ENCODE measurements at regions not wholly inside any gene's neighbourhood (a gene's known extent, or its start where the extent isn't known, plus 50 kb on each side); places are given as distances from the start of the nearest gene placed in this dataset.
A peak's percentile ranks its signal among the peaks of the same experiment; 100 is the strongest.

DNA sequence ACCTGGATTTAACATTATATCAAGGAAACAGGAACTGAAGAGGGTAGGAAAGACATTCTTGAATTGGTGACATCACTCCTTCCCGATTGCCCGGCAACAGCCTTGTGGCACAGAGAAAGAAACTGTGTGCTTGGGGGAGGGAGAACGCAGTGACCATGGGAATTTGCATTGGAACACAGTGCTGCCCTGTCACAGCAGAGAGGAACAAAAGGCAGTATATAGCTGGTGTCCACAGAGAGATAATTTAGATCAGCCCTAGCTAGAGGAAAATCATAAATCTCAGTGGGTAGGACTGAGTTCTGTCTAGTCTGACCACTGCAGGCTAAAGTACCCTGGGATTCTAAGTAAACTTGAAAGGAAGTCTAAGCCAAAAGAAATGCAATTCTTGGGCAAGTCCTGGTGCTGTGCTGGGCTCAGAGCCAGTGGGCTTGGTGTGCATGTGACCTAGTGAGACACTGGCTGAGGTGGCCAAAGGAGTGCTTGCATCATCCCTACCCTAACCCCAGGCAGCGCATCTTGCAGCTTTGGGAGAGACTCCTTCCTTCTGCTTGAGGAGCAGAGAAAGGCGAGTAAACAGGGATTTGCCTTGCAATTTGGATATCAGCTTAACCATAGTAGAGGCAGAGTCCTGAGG lies 697.6 kb downstream of the HACE1 start:
- no peak for ATAC-seq
- no peaks in the 10 kb centered on the region for H3K4me1 Mint-ChIP-seq
- H3K9me3 Mint-ChIP-seq: peaks cover 9 to 27% of the 10 kb centered on the region in 2 donors
- no peaks in the 10 kb centered on the region for H3K27me3 Mint-ChIP-seq
- no peak overlapping the region for H3K4me3 Mint-ChIP-seq
- peak overlapping the region in 1 of 2 donors; percentile 27 for H3K27ac Mint-ChIP-seq
- no peak for DNase-seq

DNA sequence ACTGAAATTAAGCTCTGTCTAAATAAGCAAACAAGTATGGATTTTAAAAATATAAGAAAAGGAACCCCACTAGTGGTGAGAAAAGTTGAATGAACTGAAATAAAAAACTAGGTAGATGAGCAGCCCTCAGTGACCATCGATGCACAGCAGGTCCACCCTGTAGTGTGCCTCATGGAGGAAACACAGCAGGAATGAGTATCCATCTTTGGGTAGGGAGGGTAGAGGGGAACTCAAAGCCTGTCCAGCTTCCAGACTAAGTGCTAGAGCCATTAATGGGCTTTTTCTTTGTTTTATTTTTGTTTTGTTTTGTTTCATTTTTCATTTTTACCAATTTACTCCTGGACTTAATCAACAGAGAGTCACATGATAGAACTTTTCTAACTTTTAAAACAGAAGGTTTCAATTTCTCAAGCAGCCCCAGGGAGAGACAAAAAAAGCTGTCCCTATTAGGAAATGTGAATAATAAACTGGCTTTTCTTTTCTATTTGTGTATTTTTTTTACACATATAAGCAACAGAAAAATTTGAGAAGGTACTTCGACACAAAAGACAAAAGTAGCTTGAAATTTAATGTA lies 700.6 kb downstream of the HACE1 start:
- DNase-seq (no peak), ATAC-seq (no peak)
- H3K27ac Mint-ChIP-seq: peak overlapping the region in 1 of 2 donors; percentile 61
- H3K4me1 Mint-ChIP-seq: no peaks in the 10 kb centered on the region
- H3K9me3 Mint-ChIP-seq: peaks cover 8 to 22% of the 10 kb centered on the region in 2 donors
- no peaks in the 10 kb centered on the region for H3K27me3 Mint-ChIP-seq
- H3K4me3 Mint-ChIP-seq: no peak overlapping the region

DNA sequence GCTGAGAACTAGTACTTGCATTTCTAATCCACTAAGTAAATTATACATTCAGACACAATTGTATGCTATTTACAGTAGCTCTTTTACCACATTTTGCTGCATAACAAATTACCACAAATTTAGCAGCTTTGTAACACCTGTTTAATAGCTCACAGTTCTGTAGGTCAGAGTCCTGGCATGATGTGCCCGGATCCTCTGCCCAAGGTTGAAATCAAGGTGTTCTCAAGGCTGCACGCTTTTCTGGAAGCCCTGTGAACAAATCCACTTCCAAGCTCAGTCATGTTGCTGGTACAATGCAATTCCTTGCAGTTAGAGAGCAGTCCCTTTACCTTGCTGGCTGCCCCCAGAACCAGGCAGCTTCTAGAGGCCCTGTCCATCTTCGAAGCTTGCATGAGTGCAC lies 716.0 kb downstream of the HACE1 start:
- Mint-ChIP-seq H3K4me3 (no peak overlapping the region), H3K4me1 (no peaks in the 10 kb centered on the region), H3K9me3 (peaks cover 6 to 18% of the 10 kb centered on the region in 2 donors), H3K27me3 (no peaks in the 10 kb centered on the region), H3K27ac (no peak overlapping the region)
- DNase-seq: no peak
- ATAC-seq: no peak

DNA sequence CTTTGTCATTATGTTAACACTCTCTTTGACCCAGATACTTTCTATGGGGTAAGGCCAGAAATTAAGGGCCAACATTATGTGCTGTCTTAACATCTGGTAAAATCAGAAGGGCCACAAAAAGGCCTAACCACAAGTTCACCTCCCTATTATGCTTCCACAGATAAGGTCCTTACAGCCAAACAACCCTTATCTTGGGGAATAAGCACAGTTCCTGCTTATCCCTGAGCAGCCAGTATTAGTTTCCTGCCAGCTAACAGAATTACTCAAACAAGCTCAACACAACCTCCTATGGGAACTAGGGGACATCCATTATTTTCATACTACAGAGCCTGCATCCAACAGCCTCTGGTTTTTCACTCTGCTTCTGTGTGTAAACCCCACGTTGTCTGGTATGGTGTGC lies 724.8 kb downstream of the HACE1 start:
- Mint-ChIP-seq H3K27me3 (no peaks in the 10 kb centered on the region), H3K27ac (no peak overlapping the region), H3K4me3 (no peak overlapping the region), H3K9me3 (peaks cover 6 to 16% of the 10 kb centered on the region in 2 donors), H3K4me1 (no peaks in the 10 kb centered on the region)
- DNase-seq (no peak), ATAC-seq (no peak)

DNA sequence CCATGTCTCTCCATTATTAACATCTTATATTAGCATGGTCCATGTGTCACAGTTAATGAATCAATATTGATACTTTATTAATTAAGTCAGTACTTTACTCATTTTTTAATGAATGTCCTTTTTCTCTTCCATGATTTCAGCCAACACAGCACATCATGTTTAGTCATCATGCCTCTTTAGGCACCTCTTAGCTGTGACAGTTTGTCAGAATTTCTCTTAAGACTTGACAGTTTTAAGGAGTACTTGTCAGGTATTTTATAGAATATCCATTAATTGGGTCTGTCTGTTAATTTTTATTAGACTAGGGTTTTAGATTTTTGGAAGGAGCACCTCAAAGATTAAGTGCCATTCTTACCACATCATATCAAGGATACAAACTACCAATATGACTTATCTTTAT lies 729.4 kb downstream of the HACE1 start:
- Mint-ChIP-seq H3K27ac (no peak overlapping the region), H3K4me1 (no peaks in the 10 kb centered on the region), H3K27me3 (no peaks in the 10 kb centered on the region), H3K9me3 (peaks cover 7 to 15% of the 10 kb centered on the region in 2 donors), H3K4me3 (no peak overlapping the region)
- no peak for ATAC-seq
- DNase-seq: no peak

DNA sequence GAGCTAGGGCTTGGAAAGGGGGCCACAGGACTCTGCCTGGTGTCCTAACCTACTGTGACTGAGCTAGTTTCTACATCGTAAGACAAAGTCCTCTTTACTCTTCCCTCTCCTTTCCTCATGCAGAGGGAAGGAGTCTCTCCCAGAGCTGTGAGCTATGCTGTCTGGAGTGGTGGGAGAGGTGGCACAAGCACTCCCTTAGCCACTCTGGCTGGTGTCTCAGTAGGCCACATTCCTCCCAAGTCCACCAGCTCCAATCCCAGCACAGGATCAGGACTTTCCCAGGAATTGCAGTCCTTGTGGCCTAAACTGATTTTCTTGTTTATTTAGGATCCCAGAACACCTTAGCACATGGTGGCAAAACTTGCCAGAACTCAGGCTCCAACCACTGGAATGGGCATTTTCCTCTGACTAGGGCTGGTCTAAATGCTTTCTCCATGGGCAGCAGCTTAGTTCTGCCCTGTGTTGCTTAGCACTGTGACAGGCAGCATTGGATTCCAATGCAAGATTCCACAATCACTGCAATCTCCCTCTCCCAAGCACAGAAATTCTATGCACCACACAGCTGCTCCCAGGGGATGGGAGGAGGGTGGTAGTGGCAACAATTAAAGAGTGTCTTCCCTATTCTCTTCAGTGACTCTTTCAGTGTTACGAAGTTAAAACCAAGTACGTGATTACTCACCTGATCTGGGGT lies 733.3 kb downstream of the HACE1 start:
- no peak for DNase-seq
- no peaks in the 10 kb centered on the region for H3K27me3 Mint-ChIP-seq
- H3K4me3 Mint-ChIP-seq: no peak overlapping the region
- H3K9me3 Mint-ChIP-seq: peaks cover 7 to 38% of the 10 kb centered on the region in 2 donors
- ATAC-seq: no peak
- no peaks in the 10 kb centered on the region for H3K4me1 Mint-ChIP-seq
- peak overlapping the region in 1 of 2 donors; percentile 71 for H3K27ac Mint-ChIP-seq

DNA sequence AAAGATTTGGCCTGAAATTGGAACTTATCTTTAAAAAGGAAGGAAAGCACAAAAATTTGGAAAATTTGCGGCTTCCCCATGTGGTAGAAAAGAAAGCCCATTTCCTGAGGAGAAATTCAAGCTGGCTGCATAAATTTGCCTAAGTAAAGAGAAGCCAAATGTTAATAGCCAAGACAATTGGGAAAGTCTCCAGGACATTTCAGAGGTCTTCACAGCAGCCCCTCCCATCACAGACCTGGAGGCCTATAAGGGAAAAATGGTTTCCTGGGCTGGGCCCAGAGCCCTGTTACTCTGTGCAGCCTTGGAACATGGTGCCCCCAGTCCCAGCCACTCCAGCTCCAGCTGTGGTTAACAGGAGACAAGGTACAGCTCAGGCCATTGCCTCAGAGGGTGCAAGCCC lies 736.5 kb downstream of the HACE1 start:
- H3K9me3 Mint-ChIP-seq: peaks cover 7 to 34% of the 10 kb centered on the region in 2 donors
- H3K4me3 Mint-ChIP-seq: no peak overlapping the region
- no peak overlapping the region for H3K27ac Mint-ChIP-seq
- no peak for DNase-seq
- no peaks in the 10 kb centered on the region for H3K27me3 Mint-ChIP-seq
- ATAC-seq: no peak
- no peaks in the 10 kb centered on the region for H3K4me1 Mint-ChIP-seq

DNA sequence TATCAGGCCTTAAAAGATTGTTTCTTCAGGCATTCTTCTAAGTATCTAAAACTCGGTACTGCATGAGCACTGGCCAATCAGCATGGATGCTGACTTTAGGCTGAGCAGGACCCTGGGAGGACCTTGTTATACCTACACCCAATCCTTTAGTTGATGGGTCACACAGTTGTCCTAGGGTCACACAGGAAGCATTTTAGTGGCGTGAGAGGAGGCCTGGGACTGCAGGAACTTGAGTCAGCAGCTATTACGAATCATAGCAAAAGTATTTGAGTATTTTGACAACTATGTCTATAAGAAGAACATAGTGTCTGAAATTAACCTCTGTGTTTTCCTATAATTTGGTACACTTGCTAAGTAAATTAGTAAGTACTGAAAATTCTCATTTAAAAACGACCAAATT lies 741.4 kb downstream of the HACE1 start:
- no peaks in the 10 kb centered on the region for H3K4me1 Mint-ChIP-seq
- DNase-seq (no peak), ATAC-seq (no peak)
- no peaks in the 10 kb centered on the region for H3K27me3 Mint-ChIP-seq
- peak overlapping the region in 1 of 2 donors; percentile 53 for H3K27ac Mint-ChIP-seq
- H3K4me3 Mint-ChIP-seq: no peak overlapping the region
- H3K9me3 Mint-ChIP-seq: peaks cover 0 to 10% of the 10 kb centered on the region in 2 donors

DNA sequence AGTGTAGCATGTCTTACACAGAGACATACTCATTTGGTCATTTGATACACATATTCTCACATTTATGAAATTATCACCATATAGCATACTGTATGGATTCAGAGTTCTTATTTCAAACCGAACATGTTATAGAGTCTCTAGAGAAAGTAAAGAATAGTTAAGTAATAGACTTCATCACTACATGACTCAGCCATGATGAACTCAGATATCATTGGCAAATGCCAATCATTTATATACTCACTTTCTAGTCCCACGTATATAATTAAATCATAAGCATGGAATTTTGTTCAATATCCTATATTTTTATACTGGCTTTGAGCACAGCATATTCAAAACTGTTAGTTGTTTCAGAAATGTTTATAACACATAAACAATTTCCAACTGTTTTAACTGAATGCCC lies 749.9 kb downstream of the HACE1 start:
- no peak overlapping the region for H3K27ac Mint-ChIP-seq
- no peaks in the 10 kb centered on the region for H3K27me3 Mint-ChIP-seq
- ATAC-seq: no peak
- H3K4me1 Mint-ChIP-seq: no peaks in the 10 kb centered on the region
- no peak for DNase-seq
- no peak overlapping the region for H3K4me3 Mint-ChIP-seq
- peaks cover 0 to 5% of the 10 kb centered on the region in 2 donors for H3K9me3 Mint-ChIP-seq

DNA sequence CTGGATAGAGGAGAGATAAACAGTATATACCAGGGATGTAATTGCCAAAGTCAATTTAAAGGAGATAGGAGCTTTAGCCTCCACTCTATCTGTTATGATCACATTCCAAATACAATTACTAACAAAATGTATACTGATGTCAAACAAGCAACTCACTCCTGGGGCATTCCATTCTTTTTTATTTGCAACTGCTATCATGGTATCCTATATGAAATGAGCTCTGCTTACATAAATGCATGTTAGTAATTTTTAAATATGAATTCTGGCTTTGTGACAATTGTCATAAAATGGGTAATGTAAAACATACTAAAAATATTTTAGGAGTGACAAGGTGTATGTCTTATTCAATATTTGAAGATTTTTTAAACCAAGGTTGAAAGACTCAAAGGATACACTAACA lies 751.1 kb downstream of the HACE1 start:
- DNase-seq (no peak), ATAC-seq (no peak)
- Mint-ChIP-seq H3K4me1 (no peaks in the 10 kb centered on the region), H3K27ac (no peak overlapping the region), H3K4me3 (no peak overlapping the region), H3K9me3 (peaks cover 0 to 5% of the 10 kb centered on the region in 2 donors), H3K27me3 (no peaks in the 10 kb centered on the region)

DNA sequence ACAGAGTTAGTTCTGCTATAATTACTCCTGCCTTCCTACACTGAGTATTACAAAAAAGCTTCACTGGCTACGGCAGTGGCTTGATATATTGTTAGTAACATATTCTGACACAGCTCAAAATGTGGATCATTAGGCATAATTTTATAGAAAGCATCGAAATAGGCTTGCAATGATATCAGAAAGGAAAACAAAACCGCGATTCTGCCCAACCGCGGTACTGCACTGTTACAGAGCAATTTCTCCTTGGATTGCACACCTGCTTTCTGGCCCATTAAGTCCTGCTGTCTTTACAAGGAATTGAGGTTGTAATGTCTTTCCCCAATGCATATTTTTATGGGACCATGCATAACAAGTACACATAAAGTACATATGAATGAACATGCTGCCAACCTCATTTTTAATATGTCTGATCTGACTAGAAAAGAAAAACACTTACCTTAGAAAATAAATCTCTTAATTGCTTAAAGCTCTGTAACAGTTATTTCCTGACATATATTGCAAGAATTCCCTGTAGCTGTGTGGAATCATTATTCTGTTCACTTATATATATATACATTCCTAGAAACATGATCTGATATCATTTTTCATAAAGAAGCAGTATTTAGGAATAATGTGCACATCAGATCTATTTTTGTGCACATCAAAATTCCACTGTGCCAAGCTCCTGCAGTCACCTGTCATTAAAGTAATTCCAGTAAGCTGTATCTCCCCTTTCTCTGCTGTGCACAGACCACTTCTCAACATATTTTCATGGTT lies 763.9 kb downstream of the HACE1 start:
- no peaks in the 10 kb centered on the region for H3K27me3 Mint-ChIP-seq
- DNase-seq: no peak
- ATAC-seq: no peak
- no peaks in the 10 kb centered on the region for H3K9me3 Mint-ChIP-seq
- H3K27ac Mint-ChIP-seq: no peak overlapping the region
- H3K4me3 Mint-ChIP-seq: no peak overlapping the region
- H3K4me1 Mint-ChIP-seq: no peaks in the 10 kb centered on the region

DNA sequence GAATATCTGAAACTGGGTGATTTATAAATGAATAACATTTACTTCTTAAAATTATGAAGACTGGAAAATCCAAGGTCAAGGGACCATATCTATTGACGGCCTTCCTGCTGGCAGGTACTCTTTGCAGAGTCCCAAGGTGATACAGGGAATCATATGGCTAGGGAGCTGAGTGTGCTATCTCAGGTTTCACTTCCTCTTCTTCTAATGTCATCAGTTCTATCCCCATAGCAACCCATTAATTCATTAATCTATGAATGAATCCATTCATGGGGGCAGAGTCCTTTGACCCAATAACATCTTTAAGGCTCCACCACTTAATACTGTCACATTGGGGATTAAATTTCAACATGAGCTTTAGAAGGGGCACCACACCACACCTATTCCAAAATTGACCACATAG lies 772.0 kb downstream of the HACE1 start:
- no peak overlapping the region for H3K27ac Mint-ChIP-seq
- no peaks in the 10 kb centered on the region for H3K4me1 Mint-ChIP-seq
- ATAC-seq: no peak
- no peaks in the 10 kb centered on the region for H3K27me3 Mint-ChIP-seq
- peaks cover 3 to 13% of the 10 kb centered on the region in 2 donors for H3K9me3 Mint-ChIP-seq
- H3K4me3 Mint-ChIP-seq: no peak overlapping the region
- no peak for DNase-seq

DNA sequence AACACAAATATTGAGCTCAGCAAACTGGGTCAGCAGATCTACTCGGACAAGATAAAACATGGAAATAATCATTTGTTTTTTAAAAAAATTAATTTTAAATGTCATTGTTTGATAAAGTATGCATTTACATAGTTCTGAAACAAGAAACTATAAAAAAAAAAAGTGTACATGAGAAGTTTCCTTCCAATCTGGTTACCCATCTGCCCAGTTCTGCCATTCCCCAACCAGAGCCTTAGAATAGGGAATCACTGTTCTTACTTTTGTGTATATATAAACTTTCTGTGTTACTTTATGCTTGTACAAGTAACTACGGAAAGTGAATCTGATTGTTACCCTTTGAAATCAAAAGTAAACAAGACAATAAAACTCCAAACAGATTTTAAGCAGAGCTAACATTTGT lies 791.4 kb downstream of the HACE1 start:
- Mint-ChIP-seq H3K9me3 (peaks cover 9 to 13% of the 10 kb centered on the region in 2 donors), H3K27ac (no peak overlapping the region), H3K4me1 (no peaks in the 10 kb centered on the region), H3K27me3 (no peaks in the 10 kb centered on the region), H3K4me3 (no peak overlapping the region)
- DNase-seq (no peak), ATAC-seq (no peak)

DNA sequence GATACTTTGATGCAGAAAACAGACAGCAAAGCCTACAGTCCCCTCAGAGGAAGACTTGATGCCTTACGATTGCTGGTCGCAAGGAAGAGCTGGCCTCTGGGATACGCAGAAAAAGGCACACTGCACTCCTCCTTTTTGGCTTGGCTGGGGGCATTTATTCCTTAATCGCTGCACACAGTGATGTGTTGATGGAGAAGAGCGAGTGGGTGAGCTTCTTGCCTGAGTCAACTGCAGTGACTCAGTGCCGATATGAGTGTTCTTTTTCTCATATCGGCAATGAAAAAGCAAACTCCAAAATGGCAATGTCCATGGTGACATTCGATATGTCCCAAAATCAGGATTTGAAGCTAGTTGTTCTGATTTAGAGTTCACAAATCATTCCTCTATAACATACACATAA lies 794.8 kb downstream of the HACE1 start:
- peaks cover 10 to 22% of the 10 kb centered on the region in 2 donors for H3K9me3 Mint-ChIP-seq
- no peak overlapping the region for H3K27ac Mint-ChIP-seq
- no peak for DNase-seq
- H3K27me3 Mint-ChIP-seq: no peaks in the 10 kb centered on the region
- ATAC-seq: no peak
- no peak overlapping the region for H3K4me3 Mint-ChIP-seq
- no peaks in the 10 kb centered on the region for H3K4me1 Mint-ChIP-seq

DNA sequence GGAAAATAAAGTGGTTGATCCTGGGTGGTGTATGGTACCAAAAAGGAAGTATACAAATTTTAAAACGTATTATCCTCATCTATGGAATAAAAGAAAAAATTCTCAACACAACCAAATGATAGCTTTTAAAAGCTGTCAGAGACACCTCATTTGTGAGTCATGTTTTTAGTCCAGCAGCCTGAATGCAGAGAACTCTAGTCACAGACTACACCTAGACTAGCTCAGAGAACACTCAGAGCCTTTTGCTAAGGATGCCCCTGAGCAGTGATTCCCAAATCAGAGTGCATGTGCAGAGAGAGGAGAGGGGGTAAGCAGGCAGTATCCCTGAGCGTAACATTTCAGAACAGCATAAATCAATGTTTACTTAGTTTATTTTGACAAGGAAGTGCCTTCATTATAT lies 809.3 kb downstream of the HACE1 start:
- Mint-ChIP-seq H3K27ac (no peak overlapping the region), H3K4me3 (no peak overlapping the region), H3K9me3 (no peaks in the 10 kb centered on the region), H3K27me3 (no peaks in the 10 kb centered on the region), H3K4me1 (no peaks in the 10 kb centered on the region)
- no peak for ATAC-seq
- no peak for DNase-seq

DNA sequence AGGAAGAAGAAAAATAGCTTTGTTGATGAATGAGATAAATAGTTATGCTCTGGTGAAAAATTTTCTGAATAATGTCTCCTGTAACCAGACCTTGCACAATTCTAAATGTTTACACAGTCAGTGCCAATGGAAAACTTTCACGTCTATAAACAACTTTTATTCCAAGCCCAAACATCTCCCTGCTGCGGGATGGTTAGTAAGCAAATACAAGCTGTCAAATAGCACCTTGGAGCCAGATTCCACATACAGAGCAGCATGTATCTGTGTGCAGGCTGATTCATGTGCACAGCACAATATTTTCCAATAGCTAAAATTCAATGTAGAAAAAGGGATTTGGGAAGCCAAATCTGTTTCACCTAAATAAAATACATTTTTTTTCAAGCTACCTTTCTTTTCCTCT lies 813.3 kb downstream of the HACE1 start:
- no peak for DNase-seq
- H3K4me3 Mint-ChIP-seq: no peak overlapping the region
- no peak for ATAC-seq
- no peaks in the 10 kb centered on the region for H3K4me1 Mint-ChIP-seq
- H3K27me3 Mint-ChIP-seq: no peaks in the 10 kb centered on the region
- no peak overlapping the region for H3K27ac Mint-ChIP-seq
- H3K9me3 Mint-ChIP-seq: peaks cover 0 to 9% of the 10 kb centered on the region in 2 donors

Data from stimulated activated naive CD8-positive, alpha-beta T cell treated with anti-CD3 and anti-CD28 coated beads, Interleukin-15, amount 100 ng/mL, for 72 hours (primary cell).